Kidney (tissue), 13 donors: ENCODE measurements at regions not wholly inside any gene's neighbourhood (a gene's known extent, or its start where the extent isn't known, plus 50 kb on each side); places are given as distances from the start of the nearest gene placed in this dataset.

Source experiments
- DNase-seq, 5 donors: peaks; one replicate each; pipeline ENCODE4 v3.0.0-alpha.2; 2013 to 2020
- FAIRE-seq: peaks from 2 replicates; lab custom pipeline; 2012; peaks lifted over from hg19 to GRCh38; lab: Jason Lieb, UNC
- H3K27ac ChIP-seq, 2 donors: one replicate each; pipeline ENCODE4 v1.7.0; 2013; ENCODE audit warnings: low read depth in 2 of 2, low read length in 2 of 2, inconsistent platforms in 1 of 2
- H3K27me3 ChIP-seq: one replicate; pipeline ENCODE4 v1.7.1; 2013; ENCODE audit warnings: low read length, inconsistent platforms; ENCODE audit not compliant: control insufficient read depth, insufficient read depth
- H3K36me3 ChIP-seq, 3 donors: one replicate each; pipeline versions ENCODE4 v1.7.0 to v1.7.1; 2013; ENCODE audit warnings: low read length in 3 of 3, control low read depth in 1 of 3, inconsistent platforms in 1 of 3; ENCODE audit not compliant: insufficient read depth in 3 of 3, control insufficient read depth in 2 of 3
- H3K4me1 ChIP-seq, 3 donors: one replicate each; pipeline versions ENCODE4 v1.7.0 to v1.7.1; 2013; ENCODE audit warnings: low read length in 3 of 3, inconsistent platforms in 1 of 3, low read depth in 1 of 3; ENCODE audit not compliant: control insufficient read depth in 2 of 3, insufficient read depth in 2 of 3
- H3K4me3 ChIP-seq, 3 donors: one replicate each; pipeline versions ENCODE4 v1.7.0 to v1.8.1; 2013; ENCODE audit warnings: low read length in 3 of 3, control low read depth in 1 of 3, inconsistent platforms in 1 of 3
- H3K9ac ChIP-seq, 3 donors: one replicate each; pipeline versions ENCODE4 v1.7.0 to v1.7.1; 2013; ENCODE audit warnings: low read length in 3 of 3, control low read depth in 1 of 3, inconsistent platforms in 1 of 3
- H3K9me3 ChIP-seq, 3 donors: one replicate each; pipeline versions ENCODE4 v1.7.0 to v1.7.1; 2013; ENCODE audit warnings: low read length in 3 of 3, control low read depth in 1 of 3, inconsistent platforms in 1 of 3; ENCODE audit not compliant: control insufficient read depth in 2 of 3, insufficient read depth in 1 of 3
- CTCF ChIP-seq: IDR thresholded peaks from 3 replicates; pipeline ENCODE4 v1.5.1; 2012; ENCODE audit warnings: mild to moderate bottlenecking, moderate library complexity, borderline replicate concordance; ENCODE audit not compliant: insufficient read depth; ENCODE audit errors: extremely low read depth
- intact Hi-C: fragments of 100-400 bp; cut with DNase I; formaldehyde crosslinking; loops from one replicate; pipeline ENCODE4 v1.11.1; 2022
- donor health status: control.
- donor health status: control.
- donor health status: control.
- donor health status: control.
- donor health status: control.
- donor health status: DM: yes; HTN: yes; CAD: no.
- donor health status: Normal renal cell carcinoma (clear cell type).

- Histone ChIP-seq H3K9me3 (peaks cover 0 to 3% (median 0%) of the 10 kb centered on the region in 3 donors), H3K4me3 (no peak overlapping the region), H3K9ac (no peak overlapping the region), H3K36me3 (no peaks in the 10 kb centered on the region), H3K27me3 (no peaks in the 10 kb centered on the region), H3K27ac (no peak overlapping the region), H3K4me1 (no peaks in the 10 kb centered on the region)
- intact Hi-C loops: no loop called here
- TF ChIP-seq CTCF: no peak
- no peak for DNase-seq
- FAIRE-seq: no peak
Observed at GRCh38 chr12:89762498-89763170, 54.0 kb upstream of the ATP2B1 start.

GRCh38 chr12:89760783-89761182 lies 52.1 kb upstream of the ATP2B1 start:
- H3K4me3 ChIP-seq: no peak overlapping the region
- no peak for FAIRE-seq
- H3K27ac ChIP-seq: no peak overlapping the region
- no peaks in the 10 kb centered on the region for H3K4me1 ChIP-seq
- H3K9ac ChIP-seq: no peak overlapping the region
- no peaks in the 10 kb centered on the region for H3K27me3 ChIP-seq
- intact Hi-C loops: no loop called here
- no peaks in the 10 kb centered on the region for H3K36me3 ChIP-seq
- H3K9me3 ChIP-seq: peaks cover 0 to 3% (median 0%) of the 10 kb centered on the region in 3 donors
- DNase-seq: no peak
- no peak for TF ChIP-seq CTCF
